CD14-positive monocyte (primary cell): ENCODE measurements at regions not wholly inside any gene's neighbourhood (a gene's known extent, or its start where the extent isn't known, plus 50 kb on each side); places are given as distances from the start of the nearest gene placed in this dataset.

Experiments used
- DNase-seq, 3 donors: peaks; one replicate each; pipeline ENCODE4 v3.0.0-alpha.2; 2011 to 2022
- H2AFZ ChIP-seq: 2 replicates; pipeline ENCODE4 v1.6.0; 2012; ENCODE audit warnings: mild to moderate bottlenecking, low read depth, low read length, inconsistent platforms; ENCODE audit not compliant: insufficient read depth, poor library complexity, severe bottlenecking
- H3K27ac ChIP-seq, 2 donors: 1 replicate in 1 of 2; 2 replicates in 1 of 2; pipeline ENCODE4 v1.5.1; 2012 to 2013; ENCODE audit warnings: low read length in 2 of 2, control low read depth in 1 of 2, inconsistent platforms in 1 of 2, low read depth in 1 of 2, mild to moderate bottlenecking in 1 of 2
- H3K27me3 ChIP-seq, 2 donors: one replicate each; pipeline versions ENCODE4 v1.6.0 to v1.6.1; 2011 to 2013; ENCODE audit warnings: low read length in 2 of 2; ENCODE audit not compliant: control insufficient read depth in 2 of 2, insufficient read depth in 2 of 2
- H3K36me3 ChIP-seq, 2 donors: replicated peaks in 1 of 2; 1 replicate in 1 of 2; 2 replicates in 1 of 2; pipeline versions ENCODE4 v1.5.1 to v1.6.1; 2012 to 2013; ENCODE audit warnings: low read length in 2 of 2, control low read depth in 1 of 2, inconsistent platforms in 1 of 2, mild to moderate bottlenecking in 1 of 2; ENCODE audit not compliant: insufficient read depth in 2 of 2, control insufficient read depth in 1 of 2
- H3K4me1 ChIP-seq, 2 donors: 1 replicate in 1 of 2; 2 replicates in 1 of 2; pipeline versions ENCODE4 v1.5.1 to v1.6.1; 2012 to 2013; ENCODE audit warnings: low read length in 2 of 2, control low read depth in 1 of 2, inconsistent platforms in 1 of 2, mild to moderate bottlenecking in 1 of 2, moderate library complexity in 1 of 2; ENCODE audit not compliant: insufficient read depth in 2 of 2, control insufficient read depth in 1 of 2
- H3K4me2 ChIP-seq: replicated peaks from 2 replicates; pipeline ENCODE3; 2012; ENCODE audit warnings: low read length, moderate library complexity, mild to moderate bottlenecking; ENCODE audit not compliant: poor library complexity, severe bottlenecking; ENCODE audit errors: extremely low read depth
- H3K4me3 ChIP-seq, 3 experiments: fragments of 200-600 bp in 1 of 3; sonication (generic) in 1 of 3; replicated peaks in 1 of 3; 1 replicate in 2 of 3; 2 replicates in 1 of 3; pipeline ENCODE4 v1.5.1; 2011 to 2013; ENCODE audit warnings: low read length in 3 of 3, mild to moderate bottlenecking in 3 of 3, control low read depth in 2 of 3, low read depth in 2 of 3, inconsistent platforms in 1 of 3, moderate library complexity in 1 of 3
- H3K79me2 ChIP-seq: 2 replicates; pipeline ENCODE4 v1.6.0; 2012; ENCODE audit warnings: mild to moderate bottlenecking, control low read depth, inconsistent platforms, low read length, moderate library complexity; ENCODE audit not compliant: insufficient read depth
- H3K9ac ChIP-seq: 2 replicates; pipeline ENCODE4 v1.6.0; 2017; ENCODE audit warnings: low read length, mild to moderate bottlenecking; ENCODE audit not compliant: insufficient read depth, poor library complexity, severe bottlenecking
- H3K9me3 ChIP-seq, 2 donors: replicated peaks in 1 of 2; 1 replicate in 1 of 2; 2 replicates in 1 of 2; pipeline versions ENCODE4 v1.5.1 to v1.6.1; 2012 to 2013; ENCODE audit warnings: low read length in 2 of 2, control low read depth in 1 of 2; ENCODE audit not compliant: control insufficient read depth in 1 of 2, insufficient read depth in 1 of 2
- H4K20me1 ChIP-seq: 2 replicates; pipeline ENCODE4 v1.6.0; 2012; ENCODE audit warnings: mild to moderate bottlenecking, low read length, control low read depth, moderate library complexity; ENCODE audit not compliant: insufficient read depth
- H3K27ac Mint-ChIP-seq, 7 donors: one replicate each; pipeline ENCODE4 v1.8.0; 2020; ENCODE audit warnings: mild to moderate bottlenecking in 7 of 7, mixed read lengths in 7 of 7, moderate library complexity in 6 of 7, inconsistent platforms in 2 of 7
- H3K27me3 Mint-ChIP-seq, 3 donors: one replicate each; pipeline ENCODE4 v1.8.0; 2021 to 2022; ENCODE audit warnings: low read depth in 3 of 3, mild to moderate bottlenecking in 3 of 3, mixed read lengths in 3 of 3, moderate library complexity in 3 of 3, inconsistent platforms in 1 of 3
- H3K36me3 Mint-ChIP-seq, 2 donors: one replicate each; pipeline ENCODE4 v1.8.0; 2020; ENCODE audit warnings: mixed read lengths in 2 of 2, inconsistent platforms in 1 of 2, mild to moderate bottlenecking in 1 of 2
- H3K4me1 Mint-ChIP-seq: one replicate; pipeline ENCODE4 v1.8.0; 2020; ENCODE audit warnings: mild to moderate bottlenecking, mixed read lengths
- H3K4me3 Mint-ChIP-seq, 2 donors: one replicate each; pipeline ENCODE4 v1.8.0; 2020; ENCODE audit warnings: mild to moderate bottlenecking in 2 of 2, mixed read lengths in 2 of 2, moderate library complexity in 1 of 2
- H3K9me3 Mint-ChIP-seq, 7 donors: one replicate each; pipeline ENCODE4 v1.8.0; 2020 to 2022; ENCODE audit warnings: mixed read lengths in 7 of 7, mild to moderate bottlenecking in 6 of 7, moderate library complexity in 6 of 7, inconsistent platforms in 2 of 7
- WGBS: methylation state at CpG from one replicate; pipeline ENCODE4 v1.1.5; 2013; ENCODE audit warnings: missing lambda C conversion rate; ENCODE audit not compliant: insufficient coverage; 5-methylcytosine and 5-hydroxymethylcytosine counted together
- intact Hi-C, 2 donors: fragments of 100-400 bp; cut with micrococcal nuclease; formaldehyde crosslinking; loops; one replicate each; pipeline versions ENCODE4 v1.15.0 to v1.15.1; 2023
- TF ChIP-seq, protein P1 (sequence below): fragments of 200-600 bp; IDR thresholded peaks from one replicate; pipeline ENCODE4 v1.8.0; 2022; ENCODE audit warnings: antibody characterized with exemption, mild to moderate bottlenecking

DNA sequence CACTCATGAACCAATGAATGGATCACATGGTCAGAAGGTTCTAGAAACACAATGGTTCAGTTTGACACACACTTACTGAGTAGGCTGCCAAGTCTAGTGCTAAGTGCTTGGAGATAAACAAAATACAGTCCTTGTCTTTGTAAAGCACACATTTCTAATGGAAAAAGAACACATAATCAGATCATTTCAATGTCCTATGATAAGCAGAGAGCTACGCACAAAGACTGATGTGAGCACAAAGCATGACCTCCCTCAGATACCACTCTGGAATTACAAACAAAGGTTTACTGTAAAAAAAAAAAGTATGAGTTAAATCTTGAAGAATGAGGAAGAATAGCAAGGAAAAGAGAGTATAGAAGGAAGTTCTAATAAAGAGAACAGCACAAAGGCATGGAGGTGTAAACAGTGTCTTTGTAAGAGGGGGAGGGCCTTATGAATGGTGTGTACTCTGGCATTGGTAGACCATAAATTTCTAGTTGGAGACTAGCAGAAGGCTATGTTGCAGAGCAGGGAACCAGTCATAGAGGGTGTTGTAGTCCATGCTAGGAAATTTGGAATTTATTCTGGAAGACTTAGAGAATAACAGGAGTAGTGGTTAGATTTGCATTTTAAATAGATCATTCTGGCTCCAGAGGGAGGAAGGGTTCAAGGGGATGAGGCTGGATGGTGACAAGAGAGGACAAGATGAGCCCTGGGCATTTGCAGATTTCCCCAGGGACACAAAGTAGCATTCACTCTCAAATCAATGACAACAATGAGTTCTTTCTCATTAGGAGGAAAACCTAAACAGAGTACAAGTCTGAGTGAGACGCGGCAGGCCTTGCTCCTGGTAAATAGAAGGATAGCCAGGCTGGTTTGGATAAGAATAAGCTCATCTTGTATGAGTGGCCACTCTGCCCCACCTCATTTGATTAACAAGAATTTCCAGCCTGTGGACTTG is 468.0 kb downstream of the TOX3 start:
- Histone ChIP-seq H3K36me3 (no peaks in the 10 kb centered on the region), H4K20me1 (no peaks in the 10 kb centered on the region), H3K9me3 (peaks cover 0 to 7% of the 10 kb centered on the region in 2 donors), H3K27me3 (no peaks in the 10 kb centered on the region), H2AFZ (no peak overlapping the region), H3K4me2 (no peak overlapping the region), H3K4me3 (no peak overlapping the region), H3K27ac (no peak overlapping the region), H3K9ac (no peak overlapping the region), H3K4me1 (no peaks in the 10 kb centered on the region), H3K79me2 (no peaks in the 10 kb centered on the region)
- no CpG with 5 or more reads among the region's 3 CpGs for WGBS
- no peaks in the 10 kb centered on the region for H3K4me1 Mint-ChIP-seq
- TF ChIP-seq, protein P1, sequence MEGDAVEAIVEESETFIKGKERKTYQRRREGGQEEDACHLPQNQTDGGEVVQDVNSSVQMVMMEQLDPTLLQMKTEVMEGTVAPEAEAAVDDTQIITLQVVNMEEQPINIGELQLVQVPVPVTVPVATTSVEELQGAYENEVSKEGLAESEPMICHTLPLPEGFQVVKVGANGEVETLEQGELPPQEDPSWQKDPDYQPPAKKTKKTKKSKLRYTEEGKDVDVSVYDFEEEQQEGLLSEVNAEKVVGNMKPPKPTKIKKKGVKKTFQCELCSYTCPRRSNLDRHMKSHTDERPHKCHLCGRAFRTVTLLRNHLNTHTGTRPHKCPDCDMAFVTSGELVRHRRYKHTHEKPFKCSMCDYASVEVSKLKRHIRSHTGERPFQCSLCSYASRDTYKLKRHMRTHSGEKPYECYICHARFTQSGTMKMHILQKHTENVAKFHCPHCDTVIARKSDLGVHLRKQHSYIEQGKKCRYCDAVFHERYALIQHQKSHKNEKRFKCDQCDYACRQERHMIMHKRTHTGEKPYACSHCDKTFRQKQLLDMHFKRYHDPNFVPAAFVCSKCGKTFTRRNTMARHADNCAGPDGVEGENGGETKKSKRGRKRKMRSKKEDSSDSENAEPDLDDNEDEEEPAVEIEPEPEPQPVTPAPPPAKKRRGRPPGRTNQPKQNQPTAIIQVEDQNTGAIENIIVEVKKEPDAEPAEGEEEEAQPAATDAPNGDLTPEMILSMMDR: no peak
- no peaks in the 10 kb centered on the region for H3K36me3 Mint-ChIP-seq
- H3K4me3 Mint-ChIP-seq: no peak overlapping the region
- peaks cover 0 to 1% (median 0%) of the 10 kb centered on the region in 3 donors for H3K27me3 Mint-ChIP-seq
- DNase-seq: no peak
- intact Hi-C loops: no loop called here
- peaks cover 0 to 8% (median 0%) of the 10 kb centered on the region in 7 donors for H3K9me3 Mint-ChIP-seq
- H3K27ac Mint-ChIP-seq: no peak overlapping the region

DNA sequence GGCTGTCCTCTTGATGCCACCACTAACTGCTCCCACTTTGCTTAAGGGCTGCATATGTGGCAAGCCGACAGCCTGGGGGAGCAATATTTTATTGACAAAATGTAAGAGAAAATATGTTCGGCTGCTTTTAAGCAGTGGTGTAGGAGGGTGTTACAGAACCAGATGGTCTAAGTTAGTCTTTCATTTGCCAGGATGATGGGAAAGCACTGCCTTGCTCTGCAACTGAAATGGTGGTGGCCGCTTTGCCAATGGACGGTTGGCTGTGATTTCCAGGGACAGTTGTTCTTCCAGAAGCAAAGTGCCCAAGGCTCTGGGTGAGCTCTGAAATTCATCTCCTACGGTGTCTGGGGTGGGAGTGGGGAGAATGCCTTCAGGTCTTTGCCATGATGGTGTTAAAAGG is 469.3 kb downstream of the TOX3 start:
- no peak overlapping the region for H3K4me3 Mint-ChIP-seq
- Histone ChIP-seq H3K27me3 (no peaks in the 10 kb centered on the region), H3K27ac (no peak overlapping the region), H3K4me1 (no peaks in the 10 kb centered on the region), H2AFZ (no peak overlapping the region), H4K20me1 (no peaks in the 10 kb centered on the region), H3K9me3 (peaks cover 0 to 7% of the 10 kb centered on the region in 2 donors), H3K36me3 (no peaks in the 10 kb centered on the region), H3K9ac (no peak overlapping the region), H3K4me3 (no peak overlapping the region), H3K79me2 (no peaks in the 10 kb centered on the region), H3K4me2 (no peak overlapping the region)
- no peak overlapping the region for H3K27ac Mint-ChIP-seq
- TF ChIP-seq, protein P1: no peak
- DNase-seq: no peak
- intact Hi-C loops: no loop called here
- H3K36me3 Mint-ChIP-seq: no peaks in the 10 kb centered on the region
- H3K4me1 Mint-ChIP-seq: no peaks in the 10 kb centered on the region
- peaks cover 0 to 8% (median 0%) of the 10 kb centered on the region in 7 donors for H3K9me3 Mint-ChIP-seq
- 90% methylated on average over 2 of the region's 5 CpGs for WGBS
- H3K27me3 Mint-ChIP-seq: peaks cover 0 to 1% (median 0%) of the 10 kb centered on the region in 3 donors
